GM23338 (cell line): ENCODE measurements at regions not wholly inside any gene's neighbourhood (a gene's known extent, or its start where the extent isn't known, plus 50 kb on each side); places are given as distances from the start of the nearest gene placed in this dataset.

Experiments
- CREB1 ChIP-seq: fragments of 250-450 bp; sonication (Bioruptor Pico); IDR thresholded peaks from 2 replicates; pipeline ENCODE4 v1.5.0; 2020; ENCODE audit warnings: low read depth, mild to moderate bottlenecking, moderate library complexity
- EZH2 ChIP-seq: fragments of 200-600 bp; sonication (generic); IDR thresholded peaks from one replicate; pipeline ENCODE4 v1.8.0; 2017; ENCODE audit warnings: antibody characterized with exemption, mild to moderate bottlenecking, low read depth; ENCODE audit not compliant: unreplicated experiment
- JUNB ChIP-seq: IDR thresholded peaks from one replicate; pipeline ENCODE4 v1.6.1; 2016; ENCODE audit warnings: antibody characterized with exemption; ENCODE audit not compliant: unreplicated experiment
- NANOG ChIP-seq: IDR thresholded peaks from 2 replicates; pipeline ENCODE4 v1.6.1; 2016; ENCODE audit warnings: antibody characterized with exemption, borderline replicate concordance
- POLR2AphosphoS5 ChIP-seq: IDR thresholded peaks from 2 replicates; pipeline ENCODE4 v1.6.1; 2016; ENCODE audit warnings: antibody characterized with exemption, low read depth
- STAT1 ChIP-seq: IDR thresholded peaks from one replicate; pipeline ENCODE4 v1.6.1; 2016; ENCODE audit warnings: antibody characterized with exemption; ENCODE audit not compliant: unreplicated experiment
- ZNF114 ChIP-seq: fragments of 250-450 bp; sonication (Bioruptor Pico); IDR thresholded peaks from 2 replicates; pipeline ENCODE4 v1.5.0; 2020; ENCODE audit warnings: mild to moderate bottlenecking, moderate library complexity
- ZNF331 ChIP-seq: fragments of 250-450 bp; sonication (Bioruptor Pico); IDR thresholded peaks from 2 replicates; pipeline ENCODE4 v1.5.0; 2020; ENCODE audit warnings: low read depth, mild to moderate bottlenecking, moderate library complexity
- ZNF462 ChIP-seq: fragments of 250-450 bp; sonication (Bioruptor Pico); IDR thresholded peaks from 2 replicates; pipeline ENCODE4 v1.5.0; 2020; ENCODE audit warnings: mild to moderate bottlenecking, moderate library complexity
- TF ChIP-seq, protein P1 (sequence below): IDR thresholded peaks from one replicate; pipeline ENCODE4 v1.6.1; 2018; ENCODE audit warnings: antibody characterized with exemption; ENCODE audit not compliant: unreplicated experiment
- TF ChIP-seq, protein P2 (sequence below): IDR thresholded peaks from 2 replicates; pipeline ENCODE4 v1.6.1; 2016; ENCODE audit warnings: antibody characterized with exemption

DNA sequence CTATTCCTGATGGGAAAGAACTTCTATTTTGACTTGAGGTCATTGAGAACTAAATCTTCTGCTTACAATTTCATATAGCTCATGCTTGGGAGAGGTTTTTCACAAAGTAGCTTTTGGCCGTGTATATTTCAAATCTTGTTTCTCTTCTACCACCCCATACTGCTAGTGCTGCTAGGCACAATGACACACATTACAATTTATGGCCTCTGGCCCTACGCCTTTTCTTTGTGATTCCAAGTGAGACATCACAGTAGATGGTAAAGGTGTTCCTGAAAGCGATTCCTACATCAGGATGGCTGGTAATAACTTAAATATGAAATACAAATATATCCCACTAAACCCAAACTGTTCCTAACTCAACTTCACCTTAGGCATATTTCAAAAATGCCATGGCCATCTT is 101.1 kb downstream of the ATXN3L start (continued):
- TF ChIP-seq ZNF462 (CRISPR knock-in tag) (no peak), ZNF331 (no peak), NANOG (no peak), POLR2AphosphoS5 (no peak), EZH2 (no peak), CREB1 (CRISPR knock-in tag) (no peak), ZNF114 (no peak), JUNB (no peak), STAT1 (no peak)
- TF ChIP-seq, protein P1, sequence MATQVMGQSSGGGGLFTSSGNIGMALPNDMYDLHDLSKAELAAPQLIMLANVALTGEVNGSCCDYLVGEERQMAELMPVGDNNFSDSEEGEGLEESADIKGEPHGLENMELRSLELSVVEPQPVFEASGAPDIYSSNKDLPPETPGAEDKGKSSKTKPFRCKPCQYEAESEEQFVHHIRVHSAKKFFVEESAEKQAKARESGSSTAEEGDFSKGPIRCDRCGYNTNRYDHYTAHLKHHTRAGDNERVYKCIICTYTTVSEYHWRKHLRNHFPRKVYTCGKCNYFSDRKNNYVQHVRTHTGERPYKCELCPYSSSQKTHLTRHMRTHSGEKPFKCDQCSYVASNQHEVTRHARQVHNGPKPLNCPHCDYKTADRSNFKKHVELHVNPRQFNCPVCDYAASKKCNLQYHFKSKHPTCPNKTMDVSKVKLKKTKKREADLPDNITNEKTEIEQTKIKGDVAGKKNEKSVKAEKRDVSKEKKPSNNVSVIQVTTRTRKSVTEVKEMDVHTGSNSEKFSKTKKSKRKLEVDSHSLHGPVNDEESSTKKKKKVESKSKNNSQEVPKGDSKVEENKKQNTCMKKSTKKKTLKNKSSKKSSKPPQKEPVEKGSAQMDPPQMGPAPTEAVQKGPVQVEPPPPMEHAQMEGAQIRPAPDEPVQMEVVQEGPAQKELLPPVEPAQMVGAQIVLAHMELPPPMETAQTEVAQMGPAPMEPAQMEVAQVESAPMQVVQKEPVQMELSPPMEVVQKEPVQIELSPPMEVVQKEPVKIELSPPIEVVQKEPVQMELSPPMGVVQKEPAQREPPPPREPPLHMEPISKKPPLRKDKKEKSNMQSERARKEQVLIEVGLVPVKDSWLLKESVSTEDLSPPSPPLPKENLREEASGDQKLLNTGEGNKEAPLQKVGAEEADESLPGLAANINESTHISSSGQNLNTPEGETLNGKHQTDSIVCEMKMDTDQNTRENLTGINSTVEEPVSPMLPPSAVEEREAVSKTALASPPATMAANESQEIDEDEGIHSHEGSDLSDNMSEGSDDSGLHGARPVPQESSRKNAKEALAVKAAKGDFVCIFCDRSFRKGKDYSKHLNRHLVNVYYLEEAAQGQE, result no peak
- TF ChIP-seq, protein P2, sequence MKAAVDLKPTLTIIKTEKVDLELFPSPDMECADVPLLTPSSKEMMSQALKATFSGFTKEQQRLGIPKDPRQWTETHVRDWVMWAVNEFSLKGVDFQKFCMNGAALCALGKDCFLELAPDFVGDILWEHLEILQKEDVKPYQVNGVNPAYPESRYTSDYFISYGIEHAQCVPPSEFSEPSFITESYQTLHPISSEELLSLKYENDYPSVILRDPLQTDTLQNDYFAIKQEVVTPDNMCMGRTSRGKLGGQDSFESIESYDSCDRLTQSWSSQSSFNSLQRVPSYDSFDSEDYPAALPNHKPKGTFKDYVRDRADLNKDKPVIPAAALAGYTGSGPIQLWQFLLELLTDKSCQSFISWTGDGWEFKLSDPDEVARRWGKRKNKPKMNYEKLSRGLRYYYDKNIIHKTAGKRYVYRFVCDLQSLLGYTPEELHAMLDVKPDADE, result no peak
